Hepatocyte (in vitro differentiated cells): ENCODE measurements at regions not wholly inside any gene's neighbourhood (a gene's known extent, or its start where the extent isn't known, plus 50 kb on each side); places are given as distances from the start of the nearest gene placed in this dataset.
"Not testable (repeated sequence)": the region's sequence is repeated elsewhere in the genome, so short reads cannot be mapped to it uniquely, and the experiment has no call there.

Experiments
- DNase-seq: peaks from one replicate; pipeline ENCODE4 v3.0.0-alpha.2; 2016; ENCODE audit warnings: low spot score
- H2AFZ ChIP-seq: fragments of 200-600 bp; sonication (generic); 2 replicates; pipeline ENCODE4 v1.6.0; 2016; ENCODE audit warnings: antibody characterized with exemption, mild to moderate bottlenecking
- H3K27ac ChIP-seq: fragments of 200-600 bp; sonication (generic); 2 replicates; pipeline ENCODE4 v1.5.1; 2016; ENCODE audit warnings: mild to moderate bottlenecking
- H3K27me3 ChIP-seq: fragments of 200-600 bp; sonication (generic); 2 replicates; pipeline ENCODE4 v1.6.1; 2016
- H3K36me3 ChIP-seq: fragments of 200-600 bp; sonication (generic); replicated peaks from 2 replicates; pipeline ENCODE4 v1.5.1; 2016; ENCODE audit warnings: low read depth; ENCODE audit not compliant: insufficient read depth
- H3K4me1 ChIP-seq: fragments of 200-600 bp; sonication (generic); 2 replicates; pipeline ENCODE4 v1.5.1; 2016; ENCODE audit warnings: mild to moderate bottlenecking, moderate library complexity; ENCODE audit not compliant: insufficient read depth
- H3K4me2 ChIP-seq: fragments of 200-600 bp; sonication (generic); 2 replicates; pipeline ENCODE4 v1.6.0; 2016
- H3K4me3 ChIP-seq: fragments of 200-600 bp; sonication (generic); 2 replicates; pipeline ENCODE4 v1.5.1; 2016; ENCODE audit warnings: mild to moderate bottlenecking
- H3K79me2 ChIP-seq: fragments of 200-600 bp; sonication (generic); 2 replicates; pipeline ENCODE4 v1.6.0; 2017; ENCODE audit warnings: mild to moderate bottlenecking
- H3K9me2 ChIP-seq: fragments of 200-600 bp; sonication (generic); replicated peaks from 2 replicates; pipeline ENCODE4 v1.6.0; 2017; ENCODE audit warnings: mild to moderate bottlenecking; ENCODE audit not compliant: insufficient read depth
- H3K9me3 ChIP-seq: fragments of 200-600 bp; sonication (generic); 2 replicates; pipeline ENCODE4 v1.5.1; 2016; ENCODE audit warnings: low read depth, mild to moderate bottlenecking
- H4K20me1 ChIP-seq: fragments of 200-600 bp; sonication (generic); 2 replicates; pipeline ENCODE4 v1.6.0; 2016; ENCODE audit warnings: mild to moderate bottlenecking; ENCODE audit not compliant: insufficient read depth, poor library complexity, severe bottlenecking
- EZH2phosphoT487 ChIP-seq: fragments of 200-600 bp; sonication (generic); IDR thresholded peaks from one replicate; pipeline ENCODE4 v1.6.1; 2018; ENCODE audit warnings: antibody characterized with exemption, mild to moderate bottlenecking, low read depth, moderate library complexity; ENCODE audit not compliant: unreplicated experiment, severe bottlenecking
- WGBS: methylation state at CpG from one replicate; pipeline ENCODE4 v1.1.6; 2016; ENCODE audit warnings: low lambda C conversion rate; ENCODE audit errors: missing lambda C conversion rate; 5-methylcytosine and 5-hydroxymethylcytosine counted together
- TF ChIP-seq, protein P1 (sequence below): fragments of 200-600 bp; sonication (generic); IDR thresholded peaks from 2 replicates; pipeline ENCODE4 v1.5.1; 2016; ENCODE audit warnings: antibody characterized with exemption, mild to moderate bottlenecking; ENCODE audit not compliant: poor library complexity

DNA sequence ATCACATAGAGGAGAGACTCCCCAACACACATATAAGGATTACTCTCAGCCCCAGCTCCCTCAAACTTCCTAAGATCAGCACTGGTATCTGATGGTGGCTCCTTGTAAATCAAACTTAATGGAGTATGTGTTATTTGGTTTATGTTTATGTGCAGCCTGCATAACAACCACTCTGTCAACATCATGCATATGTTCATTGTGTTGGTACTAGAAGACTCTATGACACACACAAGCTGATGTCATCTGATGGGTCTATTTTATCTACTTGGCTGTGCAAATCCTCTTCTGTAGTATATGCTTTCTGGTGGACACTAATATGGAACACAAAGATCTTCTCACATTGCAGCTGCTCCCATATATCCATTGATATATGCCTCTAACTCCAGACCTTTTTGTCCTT, 134.0 kb upstream of the FAM174A start:
- H3K36me3 ChIP-seq: no peaks in the 10 kb centered on the region
- no peaks in the 10 kb centered on the region for H3K9me2 ChIP-seq
- H3K4me3 ChIP-seq: no peak overlapping the region
- H2AFZ ChIP-seq: no peak overlapping the region
- H3K9me3 ChIP-seq: no peaks in the 10 kb centered on the region
- H4K20me1 ChIP-seq: no peaks in the 10 kb centered on the region
- no peak overlapping the region for H3K27ac ChIP-seq
- H3K4me2 ChIP-seq: no peak overlapping the region
- no peak for DNase-seq
- H3K79me2 ChIP-seq: no peaks in the 10 kb centered on the region
- TF ChIP-seq, protein P1, sequence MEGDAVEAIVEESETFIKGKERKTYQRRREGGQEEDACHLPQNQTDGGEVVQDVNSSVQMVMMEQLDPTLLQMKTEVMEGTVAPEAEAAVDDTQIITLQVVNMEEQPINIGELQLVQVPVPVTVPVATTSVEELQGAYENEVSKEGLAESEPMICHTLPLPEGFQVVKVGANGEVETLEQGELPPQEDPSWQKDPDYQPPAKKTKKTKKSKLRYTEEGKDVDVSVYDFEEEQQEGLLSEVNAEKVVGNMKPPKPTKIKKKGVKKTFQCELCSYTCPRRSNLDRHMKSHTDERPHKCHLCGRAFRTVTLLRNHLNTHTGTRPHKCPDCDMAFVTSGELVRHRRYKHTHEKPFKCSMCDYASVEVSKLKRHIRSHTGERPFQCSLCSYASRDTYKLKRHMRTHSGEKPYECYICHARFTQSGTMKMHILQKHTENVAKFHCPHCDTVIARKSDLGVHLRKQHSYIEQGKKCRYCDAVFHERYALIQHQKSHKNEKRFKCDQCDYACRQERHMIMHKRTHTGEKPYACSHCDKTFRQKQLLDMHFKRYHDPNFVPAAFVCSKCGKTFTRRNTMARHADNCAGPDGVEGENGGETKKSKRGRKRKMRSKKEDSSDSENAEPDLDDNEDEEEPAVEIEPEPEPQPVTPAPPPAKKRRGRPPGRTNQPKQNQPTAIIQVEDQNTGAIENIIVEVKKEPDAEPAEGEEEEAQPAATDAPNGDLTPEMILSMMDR: no peak
- TF ChIP-seq EZH2phosphoT487: no peak
- H3K27me3 ChIP-seq: no peaks in the 10 kb centered on the region
- no peaks in the 10 kb centered on the region for H3K4me1 ChIP-seq

DNA sequence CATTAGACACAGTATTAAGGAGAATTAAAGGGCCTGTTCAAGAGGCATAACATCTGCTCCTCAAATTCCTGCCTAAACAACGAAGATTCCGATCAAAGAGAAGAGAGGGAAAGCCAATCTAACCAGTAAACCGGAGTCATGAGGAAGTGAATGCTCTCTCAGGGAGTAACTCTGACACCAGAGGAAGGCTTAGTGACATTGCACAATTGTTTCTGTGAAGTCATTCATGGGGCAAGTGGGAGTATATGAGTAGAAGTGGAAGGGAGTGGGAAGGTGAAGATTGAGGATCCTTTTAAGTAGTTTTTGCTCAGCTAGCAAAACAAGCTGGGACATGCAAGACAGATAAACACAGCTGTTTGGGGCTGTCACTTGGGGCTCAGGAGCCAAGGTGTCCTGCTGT, 136.4 kb upstream of the FAM174A start:
- not testable (repeated sequence) for H3K4me3 ChIP-seq, H3K27ac ChIP-seq, DNase-seq, H3K27me3 ChIP-seq, H3K4me2 ChIP-seq, H3K9me2 ChIP-seq, H2AFZ ChIP-seq, H3K36me3 ChIP-seq, H3K9me3 ChIP-seq, H3K4me1 ChIP-seq, H4K20me1 ChIP-seq, H3K79me2 ChIP-seq
- 37% methylated on average over 3 of the region's 3 CpGs for WGBS

DNA sequence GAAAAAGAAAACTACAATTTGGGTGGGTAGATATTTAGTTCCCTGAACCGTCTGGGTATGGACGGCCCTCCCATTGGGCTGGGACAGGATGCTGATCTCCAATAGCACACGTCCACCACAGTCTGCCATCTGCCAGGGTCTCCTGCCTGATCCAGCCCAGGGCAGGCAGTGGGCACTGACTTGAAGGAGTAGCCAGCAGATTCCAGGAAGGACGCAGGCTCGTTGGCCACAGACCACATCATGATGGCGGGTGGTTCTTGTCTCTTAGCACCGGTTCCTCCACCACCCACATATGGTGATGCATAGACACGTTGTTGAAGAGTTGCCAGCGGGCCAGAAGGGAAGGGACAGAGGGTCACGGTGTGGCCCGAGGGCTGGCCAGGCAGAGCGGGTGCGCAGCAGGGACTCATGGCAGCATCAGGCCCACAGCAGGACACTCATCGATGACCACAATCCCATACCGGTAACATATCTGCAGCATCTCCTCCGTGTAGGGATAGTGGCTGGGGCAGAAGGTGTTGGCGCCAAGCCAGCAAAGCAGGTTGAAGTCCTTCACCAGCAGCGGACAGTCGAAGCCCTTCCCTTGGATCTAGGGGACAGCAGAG, 155.8 kb upstream of the FAM174A start:
- H3K27me3 ChIP-seq, H3K36me3 ChIP-seq, H3K4me3 ChIP-seq, H4K20me1 ChIP-seq, H3K4me1 ChIP-seq, DNase-seq, H2AFZ ChIP-seq, H3K9me3 ChIP-seq, H3K4me2 ChIP-seq, H3K79me2 ChIP-seq, H3K27ac ChIP-seq, H3K9me2 ChIP-seq: not testable (repeated sequence)
- 91% methylated on average over 19 of the region's 19 CpGs for WGBS

DNA sequence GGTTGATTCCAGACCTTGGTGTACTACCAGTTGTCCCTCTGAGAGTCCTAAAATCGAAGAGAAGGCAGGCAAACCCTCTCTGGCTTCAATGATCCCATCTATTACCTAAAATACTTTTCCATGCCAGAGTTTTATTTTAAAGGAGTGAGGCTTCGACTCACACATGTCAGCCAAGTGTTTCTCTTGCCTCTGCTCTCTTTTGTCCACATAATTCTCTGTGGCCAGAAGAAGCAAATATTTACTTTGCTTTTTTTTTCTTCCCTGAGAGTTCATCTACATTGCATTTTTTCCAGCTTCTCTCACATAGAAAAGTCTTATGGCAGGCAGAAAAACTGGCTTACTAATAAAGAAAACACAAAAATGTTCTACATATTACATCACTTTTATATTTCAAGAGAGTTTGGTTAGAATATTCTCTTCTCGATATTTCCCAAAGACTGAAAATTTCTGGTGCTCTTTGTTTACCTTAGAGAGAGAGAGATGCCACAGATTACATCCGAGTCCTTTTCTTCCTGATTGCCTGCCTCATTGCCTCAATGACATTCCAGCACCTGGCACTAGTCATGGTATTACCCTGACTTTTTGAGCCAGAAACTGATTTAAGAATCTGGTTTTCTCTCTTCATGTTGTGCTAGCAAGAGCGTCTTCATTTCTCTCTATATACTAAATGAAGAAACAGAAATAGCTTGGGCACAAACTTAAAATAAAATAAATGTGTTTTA, 170.3 kb upstream of the FAM174A start:
- DNase-seq, H3K9me3 ChIP-seq, H3K79me2 ChIP-seq, H3K4me1 ChIP-seq, H2AFZ ChIP-seq, H3K27me3 ChIP-seq, H3K36me3 ChIP-seq, H3K4me3 ChIP-seq, H3K9me2 ChIP-seq, H4K20me1 ChIP-seq: not testable (repeated sequence)
- WGBS: 60% methylated on average over 5 of the region's 5 CpGs
- H3K27ac ChIP-seq: peak overlapping the region; percentile 65
- H3K4me2 ChIP-seq: peak overlapping the region; percentile 48

DNA sequence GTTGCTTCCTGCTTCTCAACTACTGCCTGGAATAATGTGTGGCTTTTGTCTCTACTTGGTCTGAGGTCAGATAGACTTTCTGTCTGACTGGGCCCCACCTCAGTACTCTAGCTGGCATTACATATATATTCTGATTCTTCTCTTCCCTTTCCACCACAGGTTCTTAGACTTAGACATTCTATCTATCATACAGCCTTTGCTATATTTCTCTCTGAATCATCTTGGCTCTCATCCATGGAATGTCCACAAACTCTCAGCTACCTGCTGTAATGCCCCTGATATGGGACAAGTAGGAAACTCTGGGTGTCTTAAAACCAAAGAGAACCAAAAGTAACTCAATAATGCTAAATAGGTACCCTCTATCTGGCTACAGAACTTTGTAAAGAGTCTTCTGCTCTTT, 170.8 kb upstream of the FAM174A start:
- not testable (repeated sequence) for H3K79me2 ChIP-seq, H3K9me3 ChIP-seq, H4K20me1 ChIP-seq, H3K27me3 ChIP-seq, H2AFZ ChIP-seq, H3K36me3 ChIP-seq, H3K9me2 ChIP-seq, H3K4me3 ChIP-seq, DNase-seq, H3K4me1 ChIP-seq
- Histone ChIP-seq H3K4me2 (peak overlapping the region; percentile 48), H3K27ac (peak overlapping the region; percentile 65)

DNA sequence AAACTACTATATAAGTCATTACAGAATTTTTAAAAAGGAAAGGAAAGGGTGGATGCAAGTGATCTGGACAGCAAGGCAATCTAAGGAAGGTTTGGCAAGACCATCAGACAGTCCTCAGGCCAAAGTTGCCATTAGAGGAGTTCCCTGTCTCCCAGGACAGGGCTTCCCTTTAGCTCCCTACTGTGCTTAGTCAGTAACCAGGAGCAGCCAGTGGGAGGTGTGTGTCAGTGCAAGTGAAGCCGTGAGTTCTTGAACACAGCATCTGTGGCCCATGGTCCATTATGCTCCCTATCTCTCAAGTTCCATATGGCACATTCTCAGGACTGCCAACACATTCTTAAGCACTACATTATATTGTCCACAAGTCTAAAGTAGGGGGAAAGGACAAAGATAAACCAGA, 175.2 kb upstream of the FAM174A start:
- not testable (repeated sequence) for H3K4me1 ChIP-seq, H3K27ac ChIP-seq, H3K4me2 ChIP-seq, H3K79me2 ChIP-seq, DNase-seq, H3K36me3 ChIP-seq, H3K9me3 ChIP-seq, H3K9me2 ChIP-seq, H2AFZ ChIP-seq, H3K4me3 ChIP-seq, H4K20me1 ChIP-seq, H3K27me3 ChIP-seq
- WGBS: no CpG with 5 or more reads among the region's 1 CpG

- not testable (repeated sequence) for DNase-seq, H3K9me3 ChIP-seq, H3K36me3 ChIP-seq, H3K27ac ChIP-seq, H3K27me3 ChIP-seq, H4K20me1 ChIP-seq, H2AFZ ChIP-seq, H3K4me1 ChIP-seq, H3K9me2 ChIP-seq, H3K79me2 ChIP-seq, H3K4me3 ChIP-seq, H3K4me2 ChIP-seq
- WGBS: 73% methylated on average over 1 of the region's 2 CpGs
Measured at GRCh38 chr5:100346269-100346668, 188.9 kb upstream of the FAM174A start.

DNA sequence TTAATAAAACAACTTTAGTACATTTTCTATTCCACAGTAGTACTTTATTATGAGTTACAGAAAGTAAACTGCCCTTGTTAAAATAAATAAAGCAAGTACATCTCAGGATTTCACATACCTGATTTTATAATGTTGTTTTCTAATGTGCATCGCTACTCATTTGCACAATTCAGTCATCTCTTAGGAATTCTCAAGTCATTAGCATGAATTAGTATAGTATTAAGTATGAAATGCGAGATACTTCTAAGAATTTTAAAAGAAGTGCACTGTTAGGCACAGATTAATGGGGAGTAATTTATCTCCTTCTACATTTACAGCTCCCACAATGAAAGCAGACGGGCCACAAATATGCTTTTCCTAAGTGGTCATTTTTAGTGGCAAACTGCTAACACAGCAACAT, 193.7 kb upstream of the FAM174A start:
- not testable (repeated sequence) for DNase-seq

More for the DNA sequence above, 193.7 kb upstream of the FAM174A start:
- H3K27ac ChIP-seq, H3K4me3 ChIP-seq, H3K79me2 ChIP-seq, H3K4me1 ChIP-seq, H3K36me3 ChIP-seq, H2AFZ ChIP-seq, H3K27me3 ChIP-seq, H3K9me2 ChIP-seq, H3K9me3 ChIP-seq, H3K4me2 ChIP-seq, H4K20me1 ChIP-seq: not testable (repeated sequence)
- WGBS: no CpG with 5 or more reads among the region's 3 CpGs
